ENCODE measurements at regions not wholly inside any gene's neighbourhood (a gene's known extent, or its start where the extent isn't known, plus 50 kb on each side); places are given as distances from the start of the nearest gene placed in this dataset.

GRCh38 chr20:19807946-19808330, 49.9 kb downstream of the RIN2 start:
- no peak overlapping the region for H3K4me3 ChIP-seq (ENCODE audit: low read depth, low read length)
- DNase-seq (ENCODE audit: low read depth), result no peak
- TF ChIP-seq CTCF (IDR thresholded peaks at IDR 0.05; ENCODE audit: low read depth, low read length) (no peak), MAX (IDR thresholded peaks at IDR 0.05; ENCODE audit: low read depth, low read length) (no peak), POLR2A (IDR thresholded peaks at IDR 0.05; ENCODE audit: extremely low read depth, insufficient read length) (no peak), MYC (IDR thresholded peaks at IDR 0.05; ENCODE audit: low read depth, low read length) (no peak)

GRCh38 chr20:19808498-19808897, 50.4 kb downstream of the RIN2 start:
- TF ChIP-seq CTCF (IDR thresholded peaks at IDR 0.05; ENCODE audit: low read depth, low read length) (no peak), POLR2A (IDR thresholded peaks at IDR 0.05; ENCODE audit: extremely low read depth, insufficient read length) (no peak), MAX (IDR thresholded peaks at IDR 0.05; ENCODE audit: low read depth, low read length) (no peak), MYC (IDR thresholded peaks at IDR 0.05; ENCODE audit: low read depth, low read length) (no peak)
- DNase-seq (ENCODE audit: low read depth), result no peak
- H3K4me3 ChIP-seq (ENCODE audit: low read depth, low read length), result no peak overlapping the region

GRCh38 chr20:19809505-19809904, 51.4 kb downstream of the RIN2 start:
- H3K4me3 ChIP-seq (ENCODE audit: low read depth, low read length), result no peak overlapping the region
- DNase-seq (ENCODE audit: low read depth), result no peak
- no peak for TF ChIP-seq MYC (IDR thresholded peaks at IDR 0.05; ENCODE audit: low read depth, low read length)
- no peak for TF ChIP-seq POLR2A (IDR thresholded peaks at IDR 0.05; ENCODE audit: extremely low read depth, insufficient read length)
- TF ChIP-seq CTCF (IDR thresholded peaks at IDR 0.05; ENCODE audit: low read depth, low read length), result no peak
- no peak for TF ChIP-seq MAX (IDR thresholded peaks at IDR 0.05; ENCODE audit: low read depth, low read length)

GRCh38 chr20:19811231-19811630, 53.2 kb downstream of the RIN2 start:
- H3K4me3 ChIP-seq (ENCODE audit: low read depth, low read length), result no peak overlapping the region
- DNase-seq (ENCODE audit: low read depth), result no peak
- TF ChIP-seq MAX (IDR thresholded peaks at IDR 0.05; ENCODE audit: low read depth, low read length), result no peak
- no peak for TF ChIP-seq POLR2A (IDR thresholded peaks at IDR 0.05; ENCODE audit: extremely low read depth, insufficient read length)
- TF ChIP-seq MYC (IDR thresholded peaks at IDR 0.05; ENCODE audit: low read depth, low read length), result no peak
- no peak for TF ChIP-seq CTCF (IDR thresholded peaks at IDR 0.05; ENCODE audit: low read depth, low read length)

- no peak for DNase-seq (ENCODE audit: low read depth)
- no peak overlapping the region for H3K4me3 ChIP-seq (ENCODE audit: low read depth, low read length)
- no peak for TF ChIP-seq CTCF (IDR thresholded peaks at IDR 0.05; ENCODE audit: low read depth, low read length)
- TF ChIP-seq MYC (IDR thresholded peaks at IDR 0.05; ENCODE audit: low read depth, low read length), result no peak
- no peak for TF ChIP-seq POLR2A (IDR thresholded peaks at IDR 0.05; ENCODE audit: extremely low read depth, insufficient read length)
- TF ChIP-seq MAX (IDR thresholded peaks at IDR 0.05; ENCODE audit: low read depth, low read length), result no peak
Observed at GRCh38 chr20:19812056-19812455, 54.0 kb downstream of the RIN2 start.

- TF ChIP-seq CTCF (IDR thresholded peaks at IDR 0.05; ENCODE audit: low read depth, low read length), result no peak
- TF ChIP-seq MYC (IDR thresholded peaks at IDR 0.05; ENCODE audit: low read depth, low read length), result no peak
- TF ChIP-seq POLR2A (IDR thresholded peaks at IDR 0.05; ENCODE audit: extremely low read depth, insufficient read length), result no peak
- TF ChIP-seq MAX (IDR thresholded peaks at IDR 0.05; ENCODE audit: low read depth, low read length), result no peak
- no peak overlapping the region for H3K4me3 ChIP-seq (ENCODE audit: low read depth, low read length)
- DNase-seq (ENCODE audit: low read depth), result no peak
Observed at GRCh38 chr20:19812696-19813095, 54.6 kb downstream of the RIN2 start.
